Smooth muscle cell (in vitro differentiated cells): ENCODE measurements at regions not wholly inside any gene's neighbourhood (a gene's known extent, or its start where the extent isn't known, plus 50 kb on each side); places are given as distances from the start of the nearest gene placed in this dataset.

Source experiments
- DNase-seq: peaks from one replicate; lab custom pipeline; 2025; ENCODE audit not compliant: unreplicated experiment; lab: John Stamatoyannopoulos, UW
- H2AFZ ChIP-seq: fragments of 200-600 bp; sonication (generic); 2 replicates; pipeline ENCODE4 v1.6.0; 2016; ENCODE audit warnings: antibody characterized with exemption, low read depth, mild to moderate bottlenecking
- H3F3A ChIP-seq: fragments of 200-600 bp; sonication (generic); 2 replicates; pipeline ENCODE4 v1.6.0; 2017; ENCODE audit warnings: antibody characterized with exemption, low read depth
- H3K27ac ChIP-seq: fragments of 200-600 bp; sonication (generic); 2 replicates; pipeline ENCODE4 v1.5.1; 2016; ENCODE audit warnings: low read depth, mild to moderate bottlenecking
- H3K27me3 ChIP-seq: fragments of 200-600 bp; sonication (generic); 2 replicates; pipeline ENCODE4 v1.6.1; 2016; ENCODE audit warnings: low read depth, mild to moderate bottlenecking
- H3K36me3 ChIP-seq: fragments of 200-600 bp; sonication (generic); 2 replicates; pipeline ENCODE4 v1.5.1; 2016; ENCODE audit warnings: low read depth
- H3K4me1 ChIP-seq: fragments of 200-600 bp; sonication (generic); 2 replicates; pipeline ENCODE4 v1.5.1; 2016; ENCODE audit warnings: low read depth
- H3K4me2 ChIP-seq: fragments of 200-600 bp; sonication (generic); 2 replicates; pipeline ENCODE4 v1.6.0; 2016; ENCODE audit warnings: mild to moderate bottlenecking
- H3K4me3 ChIP-seq: fragments of 200-600 bp; sonication (generic); 2 replicates; pipeline ENCODE4 v1.5.1; 2016; ENCODE audit warnings: mild to moderate bottlenecking
- H3K79me2 ChIP-seq: fragments of 200-600 bp; sonication (generic); 2 replicates; pipeline ENCODE4 v1.6.0; 2016; ENCODE audit warnings: low read depth, mild to moderate bottlenecking
- H3K9ac ChIP-seq: fragments of 200-600 bp; sonication (generic); 2 replicates; pipeline ENCODE4 v1.6.0; 2016; ENCODE audit warnings: low read depth
- H3K9me3 ChIP-seq: fragments of 200-600 bp; sonication (generic); replicated peaks from 2 replicates; pipeline ENCODE4 v1.5.1; 2016; ENCODE audit warnings: low read depth
- H4K20me1 ChIP-seq: fragments of 200-600 bp; sonication (generic); 2 replicates; pipeline ENCODE4 v1.6.0; 2016; ENCODE audit warnings: low read depth
- WGBS: methylation state at CpG from one replicate; pipeline ENCODE4 v1.1.7; 2016; ENCODE audit warnings: low lambda C conversion rate; 5-methylcytosine and 5-hydroxymethylcytosine counted together
- TF ChIP-seq, protein P1 (sequence below): fragments of 200-600 bp; sonication (generic); IDR thresholded peaks from 2 replicates; pipeline ENCODE4 v1.5.1; 2017; ENCODE audit warnings: borderline replicate concordance, mild to moderate bottlenecking, antibody characterized with exemption; ENCODE audit not compliant: insufficient read depth, poor library complexity, severe bottlenecking

DNA sequence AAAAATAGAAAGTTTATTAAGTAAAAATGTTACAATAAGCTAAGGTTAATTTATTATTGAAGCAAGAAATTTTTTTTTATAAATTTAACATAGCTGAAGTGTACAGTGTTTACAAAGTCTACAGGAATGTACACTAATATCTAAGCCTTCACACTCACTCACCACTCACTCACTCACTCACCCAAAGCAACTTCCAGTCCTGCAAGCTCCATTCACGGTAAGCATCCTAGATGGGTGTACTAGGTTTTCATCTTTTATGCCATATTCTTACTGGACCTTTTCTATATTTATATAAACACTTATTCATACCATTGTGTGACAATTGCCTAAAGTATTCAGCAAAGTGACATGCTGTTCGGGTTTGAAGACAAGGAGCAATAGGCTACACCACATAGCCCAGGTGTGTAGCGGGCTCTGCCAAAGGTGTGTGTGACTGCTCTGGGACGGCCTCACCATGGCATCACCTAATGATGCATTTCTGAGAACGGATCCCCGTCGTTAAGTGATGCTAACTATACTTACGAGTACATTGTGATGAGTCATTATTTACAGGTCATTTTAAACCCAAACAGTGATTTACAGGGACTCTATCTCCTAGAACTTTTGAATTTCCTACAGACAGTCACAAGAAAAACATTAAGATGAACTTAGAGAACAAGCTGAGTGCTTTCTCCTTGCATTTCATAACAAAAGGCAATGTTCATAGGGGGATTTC is 76.3 kb upstream of the ID2 start:
- H3K27me3 ChIP-seq: no peaks in the 10 kb centered on the region
- peaks cover 10% of the 10 kb centered on the region for H3K4me1 ChIP-seq
- H3K9ac ChIP-seq: no peak overlapping the region
- DNase-seq: no peak
- no peaks in the 10 kb centered on the region for H3K9me3 ChIP-seq
- 45% methylated on average over 8 of the region's 8 CpGs for WGBS
- H3K79me2 ChIP-seq: no peaks in the 10 kb centered on the region
- H4K20me1 ChIP-seq: no peaks in the 10 kb centered on the region
- peaks cover 16% of the 10 kb centered on the region for H3F3A ChIP-seq
- H2AFZ ChIP-seq: no peak overlapping the region
- TF ChIP-seq, protein P1, sequence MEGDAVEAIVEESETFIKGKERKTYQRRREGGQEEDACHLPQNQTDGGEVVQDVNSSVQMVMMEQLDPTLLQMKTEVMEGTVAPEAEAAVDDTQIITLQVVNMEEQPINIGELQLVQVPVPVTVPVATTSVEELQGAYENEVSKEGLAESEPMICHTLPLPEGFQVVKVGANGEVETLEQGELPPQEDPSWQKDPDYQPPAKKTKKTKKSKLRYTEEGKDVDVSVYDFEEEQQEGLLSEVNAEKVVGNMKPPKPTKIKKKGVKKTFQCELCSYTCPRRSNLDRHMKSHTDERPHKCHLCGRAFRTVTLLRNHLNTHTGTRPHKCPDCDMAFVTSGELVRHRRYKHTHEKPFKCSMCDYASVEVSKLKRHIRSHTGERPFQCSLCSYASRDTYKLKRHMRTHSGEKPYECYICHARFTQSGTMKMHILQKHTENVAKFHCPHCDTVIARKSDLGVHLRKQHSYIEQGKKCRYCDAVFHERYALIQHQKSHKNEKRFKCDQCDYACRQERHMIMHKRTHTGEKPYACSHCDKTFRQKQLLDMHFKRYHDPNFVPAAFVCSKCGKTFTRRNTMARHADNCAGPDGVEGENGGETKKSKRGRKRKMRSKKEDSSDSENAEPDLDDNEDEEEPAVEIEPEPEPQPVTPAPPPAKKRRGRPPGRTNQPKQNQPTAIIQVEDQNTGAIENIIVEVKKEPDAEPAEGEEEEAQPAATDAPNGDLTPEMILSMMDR: no peak
- H3K27ac ChIP-seq: peak overlapping the region; percentile 34
- peak overlapping the region; percentile 29 for H3K4me2 ChIP-seq
- H3K36me3 ChIP-seq: no peaks in the 10 kb centered on the region
- H3K4me3 ChIP-seq: no peak overlapping the region

DNA sequence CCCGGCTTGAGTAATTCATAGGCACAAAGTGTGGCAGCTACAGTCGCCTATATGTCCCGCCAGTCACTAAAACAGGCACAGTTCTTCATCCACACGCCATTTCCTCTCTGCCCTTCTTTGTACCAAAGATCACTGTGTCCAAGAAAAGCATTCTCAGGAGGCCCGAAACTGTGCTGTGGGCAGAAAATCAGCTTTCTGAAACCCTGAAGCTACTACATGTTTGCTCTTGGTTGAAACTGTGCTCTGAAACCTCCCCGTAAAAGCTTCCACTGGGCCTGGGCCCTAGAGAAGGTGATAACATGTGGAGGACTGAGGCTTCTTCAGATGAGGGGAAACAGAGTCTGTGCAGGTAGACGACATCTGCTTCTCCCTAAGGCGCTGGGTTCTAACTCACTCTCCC is 75.6 kb upstream of the ID2 start:
- Histone ChIP-seq H4K20me1 (no peaks in the 10 kb centered on the region), H3K27ac (peak overlapping the region; percentile 34), H3F3A (peaks cover 18% of the 10 kb centered on the region), H3K9ac (no peak overlapping the region), H3K27me3 (no peaks in the 10 kb centered on the region), H3K4me3 (no peak overlapping the region), H3K79me2 (no peaks in the 10 kb centered on the region), H3K4me1 (peaks cover 10% of the 10 kb centered on the region), H2AFZ (no peak overlapping the region), H3K9me3 (no peaks in the 10 kb centered on the region), H3K4me2 (peak overlapping the region; percentile 29), H3K36me3 (no peaks in the 10 kb centered on the region)
- TF ChIP-seq, protein P1: no peak
- WGBS: 87% methylated on average over 8 of the region's 8 CpGs
- DNase-seq: no peak

DNA sequence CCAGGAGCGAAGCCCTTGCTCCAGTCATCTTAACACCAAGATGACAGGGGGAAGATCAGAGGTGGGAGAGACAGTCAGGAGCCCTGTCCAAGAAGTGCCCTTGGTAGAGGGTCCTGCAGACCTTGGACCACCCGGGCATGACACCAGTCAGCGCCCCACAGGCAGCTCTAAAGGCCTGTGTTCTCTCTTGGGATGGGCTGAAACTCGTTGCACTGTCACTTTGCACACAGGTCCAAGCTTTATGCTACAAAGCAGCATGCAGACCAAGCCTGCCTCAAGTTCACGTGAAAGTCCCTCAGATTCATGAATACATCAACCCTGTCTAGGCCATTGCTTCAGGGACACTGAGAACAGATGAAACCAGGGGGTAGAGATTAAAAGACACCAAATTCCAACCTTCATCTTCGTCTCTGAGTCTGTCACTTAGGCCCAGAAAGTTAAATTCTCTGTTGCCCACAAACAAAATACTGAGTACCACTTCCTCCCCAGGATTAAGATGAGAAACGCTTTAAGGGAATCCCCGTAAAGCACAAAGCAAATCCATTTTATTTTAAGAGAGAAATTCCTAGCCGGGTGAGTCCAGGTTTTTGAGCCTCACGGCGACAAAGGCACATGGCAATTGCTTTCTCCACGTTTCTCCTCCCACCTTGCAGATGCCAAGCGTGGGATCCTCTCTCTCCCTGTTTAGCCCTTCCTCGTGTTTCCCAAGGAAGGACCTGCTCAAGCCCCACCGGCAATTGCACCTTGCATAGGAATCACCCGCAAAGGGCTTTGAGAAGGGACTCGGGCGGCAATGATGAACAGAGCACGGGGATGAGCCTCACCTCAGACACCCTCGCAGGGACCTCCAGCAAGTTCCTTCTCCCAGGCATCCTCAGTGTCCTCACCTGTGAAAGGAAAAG is 75.0 kb upstream of the ID2 start:
- H3K27me3 ChIP-seq: no peaks in the 10 kb centered on the region
- no peak overlapping the region for H2AFZ ChIP-seq
- no peak for DNase-seq
- H3F3A ChIP-seq: peaks cover 18% of the 10 kb centered on the region
- no peak overlapping the region for H3K27ac ChIP-seq
- no peaks in the 10 kb centered on the region for H3K79me2 ChIP-seq
- H3K9me3 ChIP-seq: no peaks in the 10 kb centered on the region
- no peaks in the 10 kb centered on the region for H4K20me1 ChIP-seq
- H3K4me2 ChIP-seq: no peak overlapping the region
- TF ChIP-seq, protein P1: no peak
- H3K9ac ChIP-seq: no peak overlapping the region
- peaks cover 10% of the 10 kb centered on the region for H3K4me1 ChIP-seq
- no peak overlapping the region for H3K4me3 ChIP-seq
- 74% methylated on average over 20 of the region's 20 CpGs for WGBS
- H3K36me3 ChIP-seq: no peaks in the 10 kb centered on the region
